SK-N-MC (cell line): ENCODE measurements at regions not wholly inside any gene's neighbourhood (a gene's known extent, or its start where the extent isn't known, plus 50 kb on each side); places are given as distances from the start of the nearest gene placed in this dataset.

Source experiments
- DNase-seq: peaks from one replicate; pipeline ENCODE4 v3.0.0-alpha.2; 2011; ENCODE audit warnings: low read depth, low spot score
- H3K27ac ChIP-seq: fragments of 200-600 bp; sonication (generic); 2 replicates; pipeline ENCODE4 v1.5.1; 2016; ENCODE audit warnings: mixed run types
- H3K36me3 ChIP-seq: fragments of 200-600 bp; sonication (generic); 2 replicates; pipeline ENCODE4 v1.6.1; 2017; ENCODE audit warnings: antibody characterized with exemption, low read length, mixed read lengths; ENCODE audit not compliant: insufficient read depth
- H3K4me3 ChIP-seq: fragments of 200-600 bp; sonication (generic); 2 replicates; pipeline ENCODE4 v1.5.1; 2016
- H3K9ac ChIP-seq: fragments of 200-600 bp; sonication (generic); 2 replicates; pipeline ENCODE4 v1.8.0; 2017; ENCODE audit warnings: mixed run types, mixed read lengths; ENCODE audit not compliant: insufficient read length
- H3K9me3 ChIP-seq: fragments of 200-600 bp; sonication (generic); 2 replicates; pipeline ENCODE4 v1.6.1; 2017; ENCODE audit warnings: low read depth, mild to moderate bottlenecking, antibody characterized with exemption, low read length, moderate library complexity, mixed read lengths
- EZH2 ChIP-seq: fragments of 200-600 bp; sonication (generic); IDR thresholded peaks from one replicate; pipeline ENCODE4 v1.6.1; 2017; ENCODE audit warnings: antibody characterized with exemption
- FOXP2 ChIP-seq: optimal IDR thresholded peaks from 2 replicates; pipeline ENCODE3; 2011; ENCODE audit warnings: mild to moderate bottlenecking, moderate library complexity; ENCODE audit not compliant: insufficient read depth; ENCODE audit errors: extremely low read length, control extremely low read depth
- POLR2AphosphoS5 ChIP-seq: IDR thresholded peaks from 2 replicates; pipeline ENCODE4 v1.6.1; 2012; ENCODE audit warnings: mild to moderate bottlenecking, low read depth, low read length, borderline replicate concordance

- Histone ChIP-seq H3K36me3 (no peaks in the 10 kb centered on the region), H3K9ac (no peak overlapping the region), H3K9me3 (no peaks in the 10 kb centered on the region), H3K27ac (no peak overlapping the region), H3K4me3 (no peak overlapping the region)
- TF ChIP-seq EZH2 (no peak), FOXP2 (no peak), POLR2AphosphoS5 (no peak)
- no peak for DNase-seq
Measured at GRCh38 chr16:75836347-75837010, 110.2 kb upstream of the CPHXL start.

DNA sequence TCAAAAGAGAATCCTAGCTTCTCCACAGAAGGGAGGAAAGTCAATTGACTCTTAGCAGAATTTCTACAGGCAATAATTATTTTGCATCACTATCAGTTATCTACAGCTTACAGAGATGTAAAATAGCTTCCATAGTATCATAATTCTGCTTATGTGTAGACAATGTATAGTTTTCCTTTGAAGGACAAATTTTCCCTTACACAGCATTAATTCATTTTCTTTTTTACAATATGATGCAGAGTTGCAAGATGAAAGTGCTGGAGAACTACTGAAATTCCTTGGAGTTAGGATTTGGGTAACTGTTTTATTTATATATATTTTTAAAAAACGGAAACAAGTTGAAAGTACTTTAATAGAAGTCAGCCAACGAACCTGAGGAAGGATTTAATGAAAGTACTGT, 111.0 kb upstream of the CPHXL start:
- Histone ChIP-seq H3K4me3 (no peak overlapping the region), H3K36me3 (no peaks in the 10 kb centered on the region), H3K27ac (no peak overlapping the region), H3K9ac (no peak overlapping the region), H3K9me3 (no peaks in the 10 kb centered on the region)
- TF ChIP-seq POLR2AphosphoS5 = no peak
- no peak for TF ChIP-seq EZH2
- TF ChIP-seq FOXP2 = no peak
- no peak for DNase-seq

- H3K9me3 ChIP-seq = no peaks in the 10 kb centered on the region
- no peaks in the 10 kb centered on the region for H3K36me3 ChIP-seq
- no peak overlapping the region for H3K4me3 ChIP-seq
- no peak for TF ChIP-seq POLR2AphosphoS5
- no peak for TF ChIP-seq EZH2
- no peak for TF ChIP-seq FOXP2
- DNase-seq = no peak
- H3K27ac ChIP-seq = no peak overlapping the region
- no peak overlapping the region for H3K9ac ChIP-seq
Measured at GRCh38 chr16:75837681-75838080, 111.4 kb upstream of the CPHXL start.

- Histone ChIP-seq H3K9me3 (no peaks in the 10 kb centered on the region), H3K36me3 (no peaks in the 10 kb centered on the region), H3K27ac (no peak overlapping the region), H3K9ac (no peak overlapping the region), H3K4me3 (no peak overlapping the region)
- DNase-seq = no peak
- no peak for TF ChIP-seq FOXP2
- no peak for TF ChIP-seq POLR2AphosphoS5
- no peak for TF ChIP-seq EZH2
Measured at GRCh38 chr16:75841517-75841916, 115.2 kb upstream of the CPHXL start.

- Histone ChIP-seq H3K36me3 (no peaks in the 10 kb centered on the region), H3K27ac (no peak overlapping the region), H3K4me3 (no peak overlapping the region), H3K9ac (no peak overlapping the region), H3K9me3 (no peaks in the 10 kb centered on the region)
- no peak for DNase-seq
- no peak for TF ChIP-seq POLR2AphosphoS5
- no peak for TF ChIP-seq EZH2
- TF ChIP-seq FOXP2 = no peak
Measured at GRCh38 chr16:75847172-75847571, 120.9 kb upstream of the CPHXL start.

GRCh38 chr16:75854152-75854551, 127.9 kb upstream of the CPHXL start:
- Histone ChIP-seq H3K27ac (no peak overlapping the region), H3K36me3 (no peaks in the 10 kb centered on the region), H3K9ac (no peak overlapping the region), H3K4me3 (no peak overlapping the region), H3K9me3 (no peaks in the 10 kb centered on the region)
- TF ChIP-seq POLR2AphosphoS5 = no peak
- TF ChIP-seq EZH2 = no peak
- TF ChIP-seq FOXP2 = no peak
- no peak for DNase-seq

GRCh38 chr16:75860326-75861053, 134.2 kb upstream of the CPHXL start:
- no peak overlapping the region for H3K9ac ChIP-seq
- no peak overlapping the region for H3K4me3 ChIP-seq
- no peaks in the 10 kb centered on the region for H3K9me3 ChIP-seq
- H3K27ac ChIP-seq = no peak overlapping the region
- no peak for DNase-seq
- TF ChIP-seq EZH2 = no peak
- TF ChIP-seq POLR2AphosphoS5 = no peak
- H3K36me3 ChIP-seq = no peaks in the 10 kb centered on the region

GRCh38 chr16:75861311-75862097, 135.2 kb upstream of the CPHXL start:
- no peaks in the 10 kb centered on the region for H3K36me3 ChIP-seq
- no peaks in the 10 kb centered on the region for H3K9me3 ChIP-seq
- H3K4me3 ChIP-seq = no peak overlapping the region
- DNase-seq = no peak
- no peak overlapping the region for H3K9ac ChIP-seq
- H3K27ac ChIP-seq = no peak overlapping the region
- TF ChIP-seq POLR2AphosphoS5 = no peak
- TF ChIP-seq FOXP2 = no peak
- TF ChIP-seq EZH2 = no peak
